B cell (primary cell): ENCODE measurements at regions not wholly inside any gene's neighbourhood (a gene's known extent, or its start where the extent isn't known, plus 50 kb on each side); places are given as distances from the start of the nearest gene placed in this dataset.

Experiments used
- ATAC-seq: fragments of 200-7000 bp; cut with Tn5 transposase; one replicate; pipeline ENCODE4 v1.10.0; 2021; ENCODE audit warnings: low read depth, mild to moderate bottlenecking, moderate number of reproducible peaks, moderate library complexity
- CTCF ChIA-PET: fragments of 350-600 bp; sonication (Branson Sonifier 250); formaldehyde crosslinking; loops from one replicate; lab custom pipeline; 2021; ENCODE audit warnings: antibody characterized with exemption, inconsistent platforms; lab: Charles Lee
- POLR2A ChIA-PET: fragments of 350-600 bp; sonication (Branson Sonifier 250); formaldehyde crosslinking; loops from one replicate; lab custom pipeline; 2021; ENCODE audit warnings: antibody characterized with exemption; lab: Charles Lee
- DNase-seq: peaks from one replicate; pipeline ENCODE4 v3.0.0; 2013
- H2AFZ ChIP-seq: 2 replicates; pipeline ENCODE4 v1.6.1; 2012; ENCODE audit warnings: mild to moderate bottlenecking, low read depth, low read length; ENCODE audit not compliant: insufficient read depth, poor library complexity, severe bottlenecking
- H3K27ac ChIP-seq, 2 donors: 1 replicate in 1 of 2; 2 replicates in 1 of 2; pipeline ENCODE4 v1.5.1; 2012 to 2013; ENCODE audit warnings: low read length in 2 of 2, mild to moderate bottlenecking in 2 of 2, moderate library complexity in 1 of 2
- H3K27me3 ChIP-seq, 4 experiments: fragments of 200-600 bp in 1 of 4; sonication (generic) in 1 of 4; replicated peaks in 1 of 4; 1 replicate in 2 of 4; 2 replicates in 2 of 4; pipeline versions ENCODE4 v1.6.1 to v1.7.0; 2013 to 2016; ENCODE audit warnings: low read length in 3 of 4, mild to moderate bottlenecking in 2 of 4, mixed read lengths in 1 of 4, moderate library complexity in 1 of 4; ENCODE audit not compliant: insufficient read depth in 4 of 4, control insufficient read depth in 3 of 4; ENCODE audit errors: control extremely low read depth in 1 of 4
- H3K36me3 ChIP-seq, 2 experiments: replicated peaks in 1 of 2; 1 replicate in 1 of 2; 2 replicates in 1 of 2; pipeline versions ENCODE4 v1.6.1 to v1.7.1; 2013; ENCODE audit warnings: low read length in 1 of 2; ENCODE audit not compliant: insufficient read depth in 2 of 2, control insufficient read depth in 1 of 2; ENCODE audit errors: control extremely low read depth in 1 of 2, extremely low read depth in 1 of 2
- H3K4me1 ChIP-seq, 2 donors: fragments of 200-600 bp in 1 of 2; sonication (generic) in 1 of 2; 1 replicate in 1 of 2; 2 replicates in 1 of 2; pipeline versions ENCODE4 v1.5.1 to v1.6.1; 2013 to 2017; ENCODE audit warnings: low read length in 2 of 2; ENCODE audit not compliant: control insufficient read depth in 2 of 2, insufficient read depth in 2 of 2
- H3K4me2 ChIP-seq: replicated peaks from 2 replicates; pipeline ENCODE3; 2012; ENCODE audit warnings: mild to moderate bottlenecking, low read depth, low read length; ENCODE audit not compliant: poor library complexity, severe bottlenecking
- H3K4me3 ChIP-seq, 5 experiments: fragments of 200-600 bp in 1 of 5; sonication (generic) in 1 of 5; 1 replicate in 3 of 5; 2 replicates in 2 of 5; pipeline versions ENCODE4 v1.5.1 to v1.7.0; 2011 to 2016; ENCODE audit warnings: low read length in 4 of 5, mild to moderate bottlenecking in 4 of 5, low read depth in 2 of 5, control low read depth in 1 of 5, moderate library complexity in 1 of 5; ENCODE audit not compliant: insufficient read depth in 1 of 5; ENCODE audit errors: control extremely low read depth in 1 of 5, extremely low read depth in 1 of 5
- H3K79me2 ChIP-seq: fragments of 200-600 bp; sonication (generic); one replicate; pipeline ENCODE4 v1.6.0; 2016; ENCODE audit warnings: low read length; ENCODE audit not compliant: control insufficient read depth, insufficient read depth
- H3K9ac ChIP-seq: fragments of 200-600 bp; sonication (generic); 2 replicates; pipeline ENCODE4 v1.6.1; 2017; ENCODE audit warnings: mild to moderate bottlenecking, low read length, moderate library complexity
- H3K9me3 ChIP-seq, 3 donors: one replicate each; pipeline versions ENCODE4 v1.6.1 to v1.7.1; 2013; ENCODE audit warnings: low read length in 2 of 3; ENCODE audit not compliant: control insufficient read depth in 2 of 3, insufficient read depth in 1 of 3; ENCODE audit errors: control extremely low read depth in 1 of 3
- H4K20me1 ChIP-seq: 2 replicates; pipeline ENCODE4 v1.6.0; 2012; ENCODE audit warnings: mild to moderate bottlenecking, low read length; ENCODE audit not compliant: insufficient read depth, control insufficient read depth, poor library complexity, severe bottlenecking
- H3K27ac Mint-ChIP-seq: one replicate; pipeline ENCODE4 v1.8.0; 2021; ENCODE audit warnings: mixed read lengths
- H3K27me3 Mint-ChIP-seq: one replicate; pipeline ENCODE4 v1.8.0; 2021; ENCODE audit warnings: mixed read lengths
- H3K4me1 Mint-ChIP-seq: one replicate; pipeline ENCODE4 v1.8.0; 2021; ENCODE audit warnings: mixed read lengths
- H3K4me3 Mint-ChIP-seq: one replicate; pipeline ENCODE4 v1.8.0; 2021; ENCODE audit warnings: mixed read lengths
- H3K9me3 Mint-ChIP-seq: one replicate; pipeline ENCODE4 v1.8.0; 2022; ENCODE audit warnings: mixed read lengths; ENCODE audit not compliant: insufficient read depth
- CTCF ChIP-seq: fragments of 200-600 bp; IDR thresholded peaks from one replicate; pipeline ENCODE4 v1.8.0; 2022; ENCODE audit warnings: antibody characterized with exemption, mild to moderate bottlenecking
- EZH2 ChIP-seq: IDR thresholded peaks from 2 replicates; pipeline ENCODE4 v1.6.1; 2012; ENCODE audit warnings: borderline replicate concordance, low read depth, mild to moderate bottlenecking, moderate library complexity, low read length; ENCODE audit not compliant: insufficient read depth, poor library complexity, severe bottlenecking
- WGBS: methylation state at CpG from one replicate; pipeline ENCODE4 v1.1.5; 2013; ENCODE audit warnings: missing lambda C conversion rate; ENCODE audit not compliant: insufficient coverage; 5-methylcytosine and 5-hydroxymethylcytosine counted together
- intact Hi-C: fragments of 100-400 bp; cut with micrococcal nuclease; formaldehyde crosslinking; loops from one replicate; pipeline ENCODE4 v1.10.0; 2022

GRCh38 chr1:94319319-94320102 is 82.1 kb upstream of the ARHGAP29 start:
- intact Hi-C loops: no loop called here
- no peak overlapping the region for H3K9ac ChIP-seq
- H3K4me2 ChIP-seq: no peak overlapping the region
- H3K9me3 ChIP-seq: no peaks in the 10 kb centered on the region
- H3K9me3 Mint-ChIP-seq: no peaks in the 10 kb centered on the region
- H3K79me2 ChIP-seq: no peaks in the 10 kb centered on the region
- H3K27me3 Mint-ChIP-seq: peaks cover 43% of the 10 kb centered on the region
- 94% methylated on average over 6 of the region's 8 CpGs for WGBS
- no peaks in the 10 kb centered on the region for H3K4me1 ChIP-seq
- H3K27ac Mint-ChIP-seq: no peak overlapping the region
- H3K27me3 ChIP-seq: peaks cover 0 to 10% (median 0%) of the 10 kb centered on the region in 4 experiments
- no peaks in the 10 kb centered on the region for H3K4me1 Mint-ChIP-seq
- no peaks in the 10 kb centered on the region for H3K36me3 ChIP-seq
- ATAC-seq (no peak), DNase-seq (no peak)
- CTCF ChIA-PET: no interaction called here
- TF ChIP-seq EZH2: no peak
- H2AFZ ChIP-seq: no peak overlapping the region
- POLR2A ChIA-PET: no interaction called here
- no peak overlapping the region for H3K4me3 Mint-ChIP-seq
- H3K27ac ChIP-seq: no peak overlapping the region
- H4K20me1 ChIP-seq: no peaks in the 10 kb centered on the region
- no peak overlapping the region for H3K4me3 ChIP-seq

DNA sequence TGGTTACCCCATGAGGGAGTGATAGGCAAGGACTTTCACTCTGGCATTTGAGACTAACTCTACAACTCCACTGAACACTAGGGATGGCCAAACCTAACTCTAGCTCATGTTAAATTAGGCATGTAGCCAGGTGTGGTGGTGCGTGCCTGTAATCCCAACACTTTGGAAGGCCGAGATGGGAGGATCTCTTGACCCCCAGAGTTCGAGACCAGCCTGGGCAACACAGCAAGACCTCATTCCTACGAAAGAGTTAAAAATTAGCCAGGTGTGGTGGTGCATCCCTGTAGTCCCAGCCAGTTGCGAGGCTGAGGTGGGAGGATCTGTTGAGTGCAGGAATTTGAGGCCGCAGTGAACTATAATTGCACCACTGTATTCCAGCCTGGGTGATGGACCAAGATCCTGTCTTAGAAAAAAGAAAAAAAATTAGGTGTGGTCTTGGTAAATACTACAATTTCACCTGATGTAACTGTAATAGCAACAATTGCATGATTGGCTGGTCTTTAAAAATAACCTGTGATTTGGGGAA is 81.2 kb upstream of the ARHGAP29 start:
- DNase-seq (no peak), ATAC-seq (no peak)
- Histone ChIP-seq H3K4me1 (no peaks in the 10 kb centered on the region), H3K27ac (no peak overlapping the region), H3K9me3 (no peaks in the 10 kb centered on the region), H3K27me3 (peaks cover 0 to 10% (median 0%) of the 10 kb centered on the region in 4 experiments), H3K36me3 (no peaks in the 10 kb centered on the region), H3K4me3 (no peak overlapping the region), H4K20me1 (no peaks in the 10 kb centered on the region), H2AFZ (no peak overlapping the region), H3K4me2 (no peak overlapping the region), H3K79me2 (no peaks in the 10 kb centered on the region), H3K9ac (no peak overlapping the region)
- TF ChIP-seq EZH2 (no peak), CTCF (no peak)
- WGBS: 94% methylated on average over 5 of the region's 6 CpGs
- Mint-ChIP-seq H3K9me3 (no peaks in the 10 kb centered on the region), H3K27ac (no peak overlapping the region), H3K27me3 (peaks cover 40% of the 10 kb centered on the region), H3K4me3 (no peak overlapping the region), H3K4me1 (no peaks in the 10 kb centered on the region)
- CTCF ChIA-PET: no interaction called here
- intact Hi-C loops: no loop called here
- POLR2A ChIA-PET: no interaction called here
